T-helper 9 cell (primary cell): ENCODE measurements at regions not wholly inside any gene's neighbourhood (a gene's known extent, or its start where the extent isn't known, plus 50 kb on each side); places are given as distances from the start of the nearest gene placed in this dataset.
A peak's percentile ranks its signal among the peaks of the same experiment; 100 is the strongest.

Experiments used
- DNase-seq: peaks from one replicate; pipeline ENCODE4 v3.0.0-alpha.2; 2020

GRCh38 chr16:79294568-79294967 lies 306.0 kb downstream of the MAF start:
- no peak for DNase-seq

- no peak for DNase-seq
Measured at GRCh38 chr16:79293836-79294460, 306.6 kb downstream of the MAF start.

GRCh38 chr16:79288066-79288465 lies 312.5 kb downstream of the MAF start:
- DNase-seq, result no peak

- DNase-seq, result no peak
Measured at GRCh38 chr16:79287424-79287917, 313.1 kb downstream of the MAF start.

- DNase-seq, result peak; percentile 6
Measured at GRCh38 chr16:79286646-79287423, 313.7 kb downstream of the MAF start.

- no peak for DNase-seq
Measured at GRCh38 chr16:79284766-79285165, 315.8 kb downstream of the MAF start.

- DNase-seq, result peak; percentile 9
Measured at GRCh38 chr16:79283578-79283977, 317.0 kb downstream of the MAF start.

GRCh38 chr16:79282806-79283205 lies 317.7 kb downstream of the MAF start:
- DNase-seq, result no peak

- DNase-seq, result peak; percentile 37
Measured at GRCh38 chr16:79278506-79278905, 322.0 kb downstream of the MAF start.

- DNase-seq, result no peak
Measured at GRCh38 chr16:79276501-79276900, 324.0 kb downstream of the MAF start.

- DNase-seq, result no peak
Measured at GRCh38 chr16:79274264-79274663, 326.3 kb downstream of the MAF start.

GRCh38 chr16:79272141-79272577 lies 328.4 kb downstream of the MAF start:
- peak; percentile 50 for DNase-seq

- no peak for DNase-seq
Measured at GRCh38 chr16:79271583-79271982, 329.0 kb downstream of the MAF start.

- no peak for DNase-seq
Measured at GRCh38 chr16:79270011-79270410, 330.5 kb downstream of the MAF start.

- no peak for DNase-seq
Measured at GRCh38 chr16:79269211-79269863, 331.2 kb downstream of the MAF start.

GRCh38 chr16:79267781-79268180 lies 332.8 kb downstream of the MAF start:
- no peak for DNase-seq

- DNase-seq, result no peak
Measured at GRCh38 chr16:79267146-79267545, 333.4 kb downstream of the MAF start.

- DNase-seq, result no peak
Measured at GRCh38 chr16:79265701-79266100, 334.8 kb downstream of the MAF start.

- DNase-seq, result no peak
Measured at GRCh38 chr16:79265196-79265595, 335.3 kb downstream of the MAF start.

- DNase-seq, result no peak
Measured at GRCh38 chr16:79264237-79265109, 336.1 kb downstream of the MAF start.

GRCh38 chr16:79263425-79263824 lies 337.1 kb downstream of the MAF start:
- no peak for DNase-seq
